Esophagus muscularis mucosa (tissue), 4 donors: ENCODE measurements at regions not wholly inside any gene's neighbourhood (a gene's known extent, or its start where the extent isn't known, plus 50 kb on each side); places are given as distances from the start of the nearest gene placed in this dataset.

Experiments used
- CTCF ChIP-seq, 3 experiments: fragments of 200-600 bp in 2 of 3; fragments of 450-650 bp in 1 of 3; sonication (generic) in 2 of 3; IDR thresholded peaks; one replicate each; pipeline ENCODE4 v1.5.1; 2017 to 2019; ENCODE audit warnings: antibody characterized with exemption in 3 of 3, mild to moderate bottlenecking in 2 of 3, moderate library complexity in 1 of 3
- EP300 ChIP-seq: sonication (generic); formaldehyde crosslinking; IDR thresholded peaks from one replicate; pipeline ENCODE4 v1.6.1; 2017; ENCODE audit warnings: antibody characterized with exemption
- POLR2A ChIP-seq: fragments of 450-650 bp; IDR thresholded peaks from one replicate; pipeline ENCODE4 v1.6.1; 2017; ENCODE audit warnings: antibody characterized with exemption, moderate library complexity, mild to moderate bottlenecking, low read depth

- no peak for TF ChIP-seq EP300
- no peak for TF ChIP-seq CTCF (IDR thresholded peaks at IDR 0.05)
- no peak for TF ChIP-seq POLR2A
These were observed 127.0 kb upstream of the MAN1A1 start for GRCh38 chr6:119476554-119476953.
